GM21360 (cell line): ENCODE measurements at regions not wholly inside any gene's neighbourhood (a gene's known extent, or its start where the extent isn't known, plus 50 kb on each side); places are given as distances from the start of the nearest gene placed in this dataset.

ENCODE experiments used
- ATAC-seq: cut with Tn5 transposase; IDR thresholded peaks from one replicate; pipeline ENCODE4 v1.9.1; 2021; ENCODE audit warnings: mild to moderate bottlenecking, moderate library complexity; ENCODE audit not compliant: unreplicated experiment

DNA sequence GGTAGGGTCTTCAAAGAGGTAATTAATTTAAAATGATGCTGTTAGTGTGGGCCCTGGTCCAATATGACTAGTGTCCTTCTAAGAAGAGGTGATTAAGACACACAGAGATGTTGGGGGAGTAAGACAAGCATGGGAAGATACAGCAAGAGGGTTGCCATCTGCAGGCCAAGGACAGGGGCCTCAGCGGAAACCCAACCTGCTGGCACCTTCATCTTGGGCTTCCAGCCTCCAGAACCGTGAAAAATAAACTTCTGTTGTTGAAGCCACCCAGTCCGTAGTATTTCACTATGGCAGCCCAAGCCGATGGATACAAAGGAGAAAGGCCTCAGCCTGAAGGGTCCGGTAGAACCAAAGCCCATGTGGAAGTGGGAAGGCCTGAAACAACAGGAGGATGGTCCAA, 161.7 kb upstream of the UBE2E1 start:
- ATAC-seq, result no peak

DNA sequence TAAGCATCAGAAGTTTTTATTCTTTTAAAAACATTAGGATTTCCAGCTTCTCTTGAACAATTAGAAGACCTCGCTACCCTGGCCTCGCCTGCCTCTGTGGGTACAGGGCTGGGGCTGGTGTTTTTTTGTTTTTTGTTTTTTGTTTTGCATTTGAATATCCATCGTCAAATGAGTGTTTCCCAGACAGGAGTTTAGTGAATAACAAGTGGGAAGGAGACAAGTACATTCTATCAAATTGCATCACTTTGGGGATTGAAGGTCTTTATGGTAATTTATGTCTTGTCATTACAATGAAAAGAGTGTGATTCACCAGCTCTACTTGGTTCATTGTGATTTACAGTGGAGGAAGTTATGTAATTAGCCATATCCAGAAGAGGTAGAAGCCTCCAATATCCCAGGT, 161.1 kb upstream of the UBE2E1 start:
- no peak for ATAC-seq

DNA sequence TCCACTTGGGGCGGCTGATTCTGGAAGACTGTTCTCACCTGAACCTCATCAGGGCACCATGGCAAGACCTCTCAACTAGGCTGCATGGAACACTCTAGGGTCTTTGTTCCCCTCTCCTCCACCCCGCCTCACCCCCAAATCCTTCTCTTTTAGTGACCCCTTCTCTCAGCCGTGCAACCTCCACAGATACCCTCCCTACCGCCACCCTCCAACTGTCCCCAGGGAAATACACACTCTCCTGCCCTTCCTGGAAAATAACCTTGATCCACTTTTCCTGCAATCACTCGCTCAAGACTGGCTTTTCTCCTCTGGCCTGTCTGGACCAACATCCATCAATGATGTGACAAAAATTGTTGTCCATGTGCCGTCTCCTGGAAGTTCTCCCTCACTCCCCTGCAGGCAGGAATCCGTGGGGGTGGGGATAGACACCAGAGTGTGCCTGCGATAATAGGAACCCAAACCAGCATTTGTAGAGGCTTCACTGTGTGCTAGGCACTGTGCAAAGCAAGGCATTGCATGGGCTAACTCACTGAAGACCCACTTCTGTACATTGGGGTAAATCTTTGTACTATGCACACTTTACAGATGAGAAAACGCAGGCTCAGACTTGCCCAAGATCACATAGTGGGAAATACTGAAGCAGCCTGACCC, 160.1 kb upstream of the UBE2E1 start:
- ATAC-seq, result no peak

DNA sequence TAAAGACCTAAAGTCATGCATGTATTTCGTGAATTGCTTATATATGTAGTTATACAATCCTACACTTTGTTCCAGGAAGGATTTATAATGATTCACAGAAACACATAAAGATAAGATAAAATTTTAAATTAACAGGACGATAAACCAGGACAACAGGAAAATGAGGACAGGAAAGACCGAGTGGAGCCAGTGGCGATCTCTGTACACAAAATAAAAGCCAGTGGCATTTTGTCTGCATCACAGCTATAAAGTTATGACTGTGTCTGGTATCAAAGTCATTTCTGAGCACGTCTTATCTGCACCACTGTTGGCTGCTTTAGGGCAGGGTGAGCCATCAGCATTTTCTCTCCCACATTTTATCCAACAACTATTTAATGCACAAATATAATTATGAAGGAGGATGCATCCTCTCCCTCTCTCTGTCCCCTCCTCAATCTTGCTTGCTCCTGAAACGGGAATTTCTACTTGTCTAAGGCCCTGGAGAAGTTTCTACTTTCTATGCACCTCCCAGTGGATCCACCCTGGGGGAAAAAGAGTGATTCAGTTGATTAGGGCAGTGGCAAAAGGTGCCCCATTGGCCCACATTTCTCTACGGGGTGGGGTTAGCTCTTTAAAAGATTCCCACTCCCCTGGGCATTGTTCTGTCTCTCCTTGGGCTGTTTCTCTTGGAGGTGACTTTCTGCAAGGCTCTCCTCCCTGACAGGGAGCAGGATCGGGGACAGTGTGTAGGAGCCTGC, 159.4 kb upstream of the UBE2E1 start:
- ATAC-seq, result no peak

DNA sequence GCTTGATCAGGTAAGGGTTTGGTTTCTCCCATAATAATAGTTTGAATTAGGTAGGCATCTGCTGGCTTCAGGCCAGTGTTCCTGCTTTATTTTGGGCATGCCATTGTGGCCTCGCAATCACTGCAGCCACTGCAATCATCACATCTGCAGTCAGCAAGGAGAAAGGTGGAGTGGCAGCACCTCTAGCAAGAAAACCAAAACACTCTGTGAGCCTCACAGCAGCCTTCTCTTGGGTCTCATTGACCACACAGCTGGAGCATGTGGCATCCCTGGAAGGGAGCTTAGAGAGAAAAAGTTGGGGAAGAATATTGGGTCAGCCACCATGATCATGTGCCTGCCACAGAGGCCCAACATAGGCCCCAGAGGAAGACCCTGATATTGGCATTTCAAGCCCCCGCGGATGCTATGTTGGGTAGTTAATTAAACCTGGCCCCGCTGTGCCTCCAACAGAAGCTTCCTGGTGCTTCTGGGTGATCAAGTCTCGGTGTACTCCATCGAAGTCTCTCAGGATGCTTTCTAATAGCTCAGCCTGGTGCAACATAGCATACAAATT, 158.0 kb upstream of the UBE2E1 start:
- no peak for ATAC-seq

DNA sequence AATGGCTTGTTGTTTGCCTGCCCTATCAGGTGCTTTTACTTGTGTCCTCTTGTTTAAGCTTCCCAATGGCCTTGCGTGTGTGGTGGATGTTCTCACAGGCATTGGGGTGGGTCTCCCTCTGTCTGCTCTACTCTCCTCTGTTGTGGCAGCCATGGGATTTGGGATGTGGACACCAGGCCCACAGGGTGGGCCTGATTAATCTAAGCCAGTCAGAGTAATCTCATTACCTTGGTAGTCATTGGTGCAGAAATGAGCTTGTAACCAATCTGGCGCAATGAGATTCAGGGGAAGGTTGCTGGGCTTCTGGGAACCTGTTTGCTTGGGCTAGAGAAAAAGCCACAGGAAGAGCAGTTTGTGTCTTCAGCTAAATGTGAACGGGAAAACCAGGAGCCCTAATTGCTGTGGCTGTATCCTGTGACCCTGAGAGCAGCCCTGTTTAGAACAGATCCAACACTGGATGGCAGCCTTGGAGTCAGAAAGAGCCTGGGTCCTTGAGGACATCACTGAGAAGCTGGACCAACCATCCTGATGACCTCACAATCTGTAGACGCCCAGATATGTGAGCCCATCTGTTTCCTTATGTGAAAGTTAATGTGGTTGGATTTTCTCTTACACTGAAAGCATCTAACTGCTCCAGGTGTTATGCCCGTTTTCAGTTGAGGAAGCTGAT, 157.3 kb upstream of the UBE2E1 start:
- ATAC-seq, result no peak

DNA sequence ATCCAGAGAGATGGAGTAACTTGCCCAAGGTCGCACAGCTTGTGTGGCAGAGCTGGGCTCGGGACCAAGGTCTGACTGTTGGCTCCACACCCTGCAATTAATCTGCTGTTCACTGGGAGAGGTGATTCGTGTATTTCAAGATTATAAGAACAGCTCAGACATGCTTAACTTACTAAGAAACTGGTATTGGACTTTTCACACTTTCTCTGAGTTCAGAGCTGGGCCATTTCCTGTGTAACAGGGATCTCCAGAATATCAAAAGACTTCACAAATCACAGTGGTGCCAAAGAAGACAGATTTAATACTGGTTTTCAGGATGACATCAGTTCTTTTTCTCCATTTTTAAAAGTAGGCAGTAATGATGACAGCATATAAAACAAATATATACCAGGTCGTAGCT, 156.8 kb upstream of the UBE2E1 start:
- ATAC-seq, result no peak

DNA sequence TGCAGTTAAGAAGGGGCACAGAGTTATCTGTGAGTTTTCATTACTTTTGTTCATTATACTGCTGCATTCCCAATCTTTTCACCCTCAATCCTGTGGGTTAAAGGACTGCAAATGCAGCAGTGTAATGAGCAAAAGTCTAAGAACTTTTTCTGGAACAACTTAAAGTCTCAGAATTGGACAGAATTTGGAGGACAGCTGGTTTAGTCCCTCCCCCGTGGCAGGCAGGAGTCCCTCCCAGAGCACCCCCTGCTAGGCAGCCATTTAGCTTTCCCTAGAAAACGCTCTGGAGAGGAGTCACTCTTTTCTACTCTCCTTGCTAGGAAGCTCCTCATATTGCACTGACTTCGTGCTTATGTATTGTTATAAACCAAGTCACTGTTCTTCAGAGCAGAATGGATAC, 156.3 kb upstream of the UBE2E1 start:
- no peak for ATAC-seq

DNA sequence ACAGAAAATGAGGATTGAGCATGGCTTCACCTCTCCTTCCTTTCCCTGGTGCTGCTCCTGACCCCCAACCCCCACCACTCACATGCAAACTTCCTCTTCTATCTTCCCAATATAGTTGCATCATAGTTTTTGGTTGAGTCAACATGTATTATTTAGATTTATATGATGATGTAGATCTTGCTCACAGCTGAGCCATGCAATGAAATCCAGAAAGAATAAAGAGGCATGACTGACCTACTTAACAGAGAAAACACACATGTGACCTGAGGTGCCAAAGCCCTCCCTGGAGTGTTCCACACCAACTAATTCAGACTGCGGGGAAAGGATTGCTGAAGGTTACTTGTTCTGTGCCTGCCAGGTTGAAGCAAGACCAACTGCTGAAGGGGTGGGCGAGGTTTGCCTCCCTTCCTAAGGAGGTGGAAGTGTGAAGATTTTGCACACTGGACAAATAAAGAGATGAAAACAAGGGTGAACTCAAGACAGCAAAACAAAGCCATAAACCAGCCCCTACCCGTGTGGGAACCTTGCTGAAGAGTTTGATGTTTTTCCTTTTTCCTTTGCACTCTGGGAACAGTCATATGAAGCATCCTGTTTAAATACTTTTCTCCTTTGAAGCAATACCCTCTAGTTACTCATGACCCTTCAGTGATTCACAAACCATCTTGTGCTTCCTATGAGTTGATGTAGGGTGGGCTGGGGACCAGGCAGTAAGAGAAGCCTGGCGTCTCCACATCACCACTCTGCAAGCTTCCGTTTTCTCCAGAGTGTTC, 155.2 kb upstream of the UBE2E1 start:
- no peak for ATAC-seq

DNA sequence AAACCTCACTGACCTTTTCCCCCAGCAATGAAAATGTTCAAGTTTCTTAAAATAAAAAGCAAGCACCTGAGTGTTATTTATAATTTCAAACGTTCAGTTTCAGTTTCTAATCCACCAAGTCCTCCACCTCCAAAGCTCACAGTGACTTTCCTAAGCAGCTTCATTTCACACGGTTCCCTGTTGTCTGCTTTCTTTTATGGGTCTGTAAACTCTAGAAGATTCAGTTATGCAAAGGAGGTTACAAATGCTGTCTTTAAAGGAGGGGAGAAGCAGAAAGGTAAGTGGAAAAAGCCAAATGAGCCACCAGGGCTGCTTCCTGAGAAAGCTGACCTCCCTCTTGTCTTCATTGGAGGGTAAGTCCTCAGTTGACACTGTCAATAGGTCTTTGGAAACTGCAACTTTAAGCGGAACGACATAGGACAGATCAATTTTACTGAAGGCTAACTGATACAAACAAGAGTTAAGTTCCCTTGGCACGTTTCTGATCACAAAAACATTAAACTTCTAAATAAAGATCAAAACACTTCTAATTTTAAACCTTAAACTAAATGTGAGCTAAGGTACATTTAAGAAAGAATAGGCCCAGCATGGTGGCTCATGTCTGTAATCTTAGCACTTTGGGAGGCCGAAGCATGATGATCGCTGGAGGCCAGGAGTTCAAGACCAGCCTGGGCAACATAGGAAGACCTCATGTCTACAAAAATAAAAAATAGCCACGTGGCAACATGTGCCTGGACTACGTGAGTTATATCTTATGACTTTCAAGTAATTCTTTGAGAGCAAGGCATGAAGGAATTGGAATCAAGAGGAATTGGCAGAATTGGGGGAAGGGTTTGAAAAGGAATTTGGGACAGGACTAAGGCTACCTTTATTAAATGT, 151.9 kb upstream of the UBE2E1 start:
- peak; percentile 90 for ATAC-seq

DNA sequence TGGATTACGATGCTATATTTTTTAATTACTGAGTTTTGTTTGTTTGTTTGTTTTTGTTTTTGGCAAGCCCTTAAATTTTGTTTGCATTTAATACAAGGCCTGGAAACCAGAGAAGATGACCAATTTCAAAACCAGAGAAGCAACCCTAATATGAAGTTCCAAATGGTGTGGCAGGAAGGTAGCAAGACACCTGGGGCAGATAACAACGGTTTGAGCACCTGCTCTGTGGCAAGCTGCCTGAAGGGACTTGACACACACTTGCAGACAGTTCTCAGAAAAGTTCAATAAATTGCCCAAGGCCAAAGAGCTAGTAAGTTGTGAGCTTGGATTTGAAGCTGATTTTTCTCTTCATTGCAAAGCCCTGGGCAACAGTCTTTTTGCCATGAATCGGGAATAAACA, 151.2 kb upstream of the UBE2E1 start:
- no peak for ATAC-seq

DNA sequence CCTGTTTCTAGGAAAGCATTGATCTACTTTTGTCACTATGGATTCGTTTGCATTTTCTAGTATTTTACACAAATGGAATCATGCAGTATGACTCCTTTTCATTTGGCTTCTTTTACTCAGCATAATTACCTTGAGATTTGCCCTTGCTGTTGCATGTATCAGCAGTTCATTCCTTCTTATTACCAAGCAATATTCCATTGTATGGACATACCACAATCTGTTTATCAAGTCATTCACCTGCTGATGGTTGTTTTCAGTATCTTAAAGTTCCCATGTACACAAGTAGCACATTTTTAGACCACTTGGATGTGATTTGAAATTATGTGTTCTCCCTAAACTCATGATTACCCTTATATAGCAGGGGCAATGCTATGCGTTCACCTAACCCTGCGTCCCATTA, 150.0 kb upstream of the UBE2E1 start:
- no peak for ATAC-seq

DNA sequence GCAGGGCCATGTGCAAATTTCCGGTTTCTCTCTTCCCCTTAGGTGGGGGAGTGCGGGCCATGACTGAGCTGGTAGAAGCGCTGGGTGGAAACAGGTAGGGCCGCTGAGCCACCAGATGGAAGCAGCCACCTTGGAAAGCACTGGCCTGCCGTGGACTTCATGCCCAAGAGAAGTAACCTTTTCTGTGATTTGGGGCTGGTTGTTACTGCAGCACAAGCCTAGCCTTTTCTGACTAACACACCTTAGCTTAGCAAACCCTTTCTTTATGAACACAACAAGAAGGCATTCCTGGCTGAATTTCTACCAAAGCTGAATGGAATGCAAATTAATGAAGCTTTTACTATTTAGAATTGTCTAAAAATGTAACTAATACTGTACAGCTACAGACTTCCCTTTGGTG, 149.6 kb upstream of the UBE2E1 start:
- ATAC-seq, result no peak

DNA sequence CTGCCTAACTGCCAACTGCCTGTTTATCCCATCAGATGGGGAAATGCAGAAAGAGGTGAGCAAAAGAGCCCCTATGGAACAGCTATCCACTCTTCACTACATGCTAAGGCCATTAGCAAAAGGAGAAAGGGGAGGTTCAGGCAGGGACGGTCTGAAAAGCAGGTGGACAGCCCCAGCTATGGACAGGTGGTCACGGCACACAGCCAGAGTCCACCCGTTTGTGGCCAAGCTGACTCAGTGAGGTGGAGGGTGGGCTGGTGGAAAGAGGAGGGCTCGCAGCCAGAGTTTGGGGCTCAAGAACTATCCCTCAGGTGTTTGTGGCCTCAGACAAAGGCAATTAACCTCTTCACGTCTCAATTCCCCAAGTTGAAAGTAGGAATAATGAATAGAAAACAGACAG, 148.9 kb upstream of the UBE2E1 start:
- no peak for ATAC-seq

DNA sequence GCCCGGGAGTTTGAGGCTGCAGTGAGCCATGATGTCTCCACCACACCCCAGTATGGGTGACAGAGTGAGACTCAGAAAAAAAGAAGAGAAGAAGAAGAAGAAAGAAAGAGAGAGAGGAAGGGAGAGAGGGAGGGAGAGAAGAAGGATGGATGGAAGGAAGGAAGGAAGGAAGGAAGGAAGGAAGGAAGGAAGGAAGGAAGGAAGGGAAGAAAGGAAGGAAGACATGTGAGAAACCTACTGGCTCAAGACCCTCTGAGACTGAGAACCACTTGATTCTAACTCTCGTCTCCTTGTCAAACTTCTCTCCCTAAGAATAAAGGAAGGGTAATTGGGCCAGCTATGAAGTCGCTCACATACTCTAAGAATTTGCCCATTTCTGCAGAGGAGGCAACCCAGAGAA, 148.1 kb upstream of the UBE2E1 start:
- no peak for ATAC-seq

DNA sequence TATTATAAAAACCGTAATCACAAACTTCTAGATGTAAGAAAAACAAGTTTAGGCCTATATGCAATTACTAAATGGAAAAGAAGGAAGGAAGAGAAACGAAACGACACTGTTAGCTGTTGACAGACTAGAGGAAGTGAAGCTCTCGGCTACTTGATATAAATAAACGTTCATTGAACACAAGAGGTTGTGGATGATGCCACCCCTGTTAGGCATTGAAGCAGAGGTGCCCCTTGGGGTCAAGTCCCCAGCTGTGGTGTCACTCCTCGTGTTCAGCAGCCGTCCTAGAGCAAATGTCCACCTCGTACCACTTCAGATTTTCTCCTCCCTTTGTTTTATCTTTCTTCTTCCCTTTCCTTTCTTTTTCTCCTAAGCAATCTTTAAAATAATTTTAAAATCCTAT, 146.5 kb upstream of the UBE2E1 start:
- ATAC-seq, result peak; percentile 73

DNA sequence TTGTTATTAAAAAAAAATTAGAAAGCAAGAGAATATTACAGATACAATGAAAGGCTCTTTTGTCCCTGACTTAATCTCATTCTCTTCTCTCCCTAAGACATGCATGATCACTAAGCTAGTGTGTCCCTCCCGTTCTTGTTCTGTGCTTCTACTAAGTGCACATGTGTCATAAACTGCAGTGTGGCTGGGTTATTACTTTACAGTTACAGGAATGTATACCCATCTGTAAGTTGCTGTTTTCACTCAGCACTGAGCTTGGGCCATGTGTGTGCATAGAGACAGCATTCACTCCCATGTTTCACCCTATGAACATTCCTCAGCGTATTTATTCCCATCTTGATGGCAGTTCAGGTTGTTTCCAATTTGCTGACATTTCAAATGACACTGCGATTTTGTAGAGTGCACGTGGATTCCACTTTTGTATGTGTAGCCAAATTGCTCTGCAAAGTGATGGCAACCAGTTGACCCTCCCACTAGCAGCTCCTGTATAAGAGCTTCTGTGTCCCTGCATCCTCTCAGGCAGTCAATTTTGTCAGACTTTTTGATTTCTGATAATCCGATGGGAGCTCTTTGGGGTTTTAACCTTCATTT, 145.8 kb upstream of the UBE2E1 start:
- ATAC-seq, result no peak

DNA sequence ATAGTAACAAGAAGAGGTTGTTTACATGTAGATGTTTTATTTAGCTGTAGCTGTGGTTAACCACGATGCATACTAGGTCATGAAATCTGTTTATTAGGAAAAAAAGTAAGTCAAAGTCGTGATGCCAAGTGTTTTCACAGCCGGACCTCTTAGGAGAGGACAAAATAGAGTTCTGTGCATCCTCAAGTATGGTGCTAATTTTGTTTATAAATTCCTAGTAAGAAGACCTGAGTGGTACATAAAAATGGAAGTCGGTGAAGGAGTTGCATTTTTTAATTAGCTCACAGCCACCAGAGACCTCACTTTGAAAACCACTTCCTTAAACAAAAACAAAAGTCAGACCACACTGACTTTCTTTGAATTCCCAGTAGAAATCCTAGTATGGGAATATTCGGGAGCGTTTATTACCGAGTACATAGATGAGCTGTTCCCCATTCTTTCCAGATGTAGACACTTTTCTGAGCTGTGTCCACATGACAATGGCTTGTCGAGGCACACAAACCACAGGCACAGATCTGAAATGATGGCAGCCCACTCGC, 143.6 kb upstream of the UBE2E1 start:
- ATAC-seq, result no peak

DNA sequence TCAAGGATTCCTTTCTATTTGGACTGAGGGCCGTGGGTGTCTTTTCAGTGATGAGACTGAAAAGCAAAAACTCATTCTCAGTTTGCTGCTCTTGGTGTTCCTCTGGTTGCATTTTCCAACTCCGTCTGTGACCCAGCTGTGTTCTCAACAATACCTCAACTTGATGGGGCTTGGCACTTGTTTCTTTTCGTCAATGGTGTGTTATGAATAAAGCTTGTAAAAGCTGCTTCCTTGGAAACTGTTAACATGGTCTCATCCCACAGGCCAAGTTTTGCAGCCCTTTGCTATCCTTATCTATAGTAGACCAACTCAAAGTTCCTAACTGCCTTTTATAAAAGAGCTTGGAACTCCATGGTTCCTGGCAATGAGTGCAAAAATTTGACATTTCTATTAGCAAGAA, 142.5 kb upstream of the UBE2E1 start:
- no peak for ATAC-seq
